Subcutaneous abdominal adipose tissue (tissue), 5 donors: ENCODE measurements at regions not wholly inside any gene's neighbourhood (a gene's known extent, or its start where the extent isn't known, plus 50 kb on each side); places are given as distances from the start of the nearest gene placed in this dataset.

Experiments used
- H3K27ac ChIP-seq: one replicate; pipeline ENCODE4 v1.7.0; 2013; ENCODE audit warnings: low read depth, mild to moderate bottlenecking, inconsistent platforms, low read length, moderate library complexity
- H3K27me3 ChIP-seq, 5 donors: one replicate each; pipeline ENCODE4 v1.7.0; 2013; ENCODE audit warnings: low read length in 5 of 5, inconsistent platforms in 1 of 5; ENCODE audit not compliant: control insufficient read depth in 5 of 5, insufficient read depth in 4 of 5
- H3K36me3 ChIP-seq, 5 donors: one replicate each; pipeline ENCODE4 v1.7.0; 2013; ENCODE audit warnings: low read length in 5 of 5; ENCODE audit not compliant: control insufficient read depth in 5 of 5, insufficient read depth in 5 of 5
- H3K4me1 ChIP-seq, 5 donors: one replicate each; pipeline ENCODE4 v1.7.0; 2013; ENCODE audit warnings: low read length in 5 of 5, mild to moderate bottlenecking in 3 of 5, moderate library complexity in 1 of 5; ENCODE audit not compliant: control insufficient read depth in 5 of 5, insufficient read depth in 5 of 5
- H3K4me3 ChIP-seq, 5 donors: one replicate each; pipeline ENCODE4 v1.7.0; 2013; ENCODE audit warnings: low read length in 5 of 5, low read depth in 1 of 5
- H3K9ac ChIP-seq, 5 donors: one replicate each; pipeline ENCODE4 v1.7.0; 2013; ENCODE audit warnings: low read length in 5 of 5, mild to moderate bottlenecking in 4 of 5, moderate library complexity in 3 of 5
- H3K9me3 ChIP-seq, 5 donors: one replicate each; pipeline ENCODE4 v1.7.0; 2013; ENCODE audit warnings: low read length in 5 of 5; ENCODE audit not compliant: control insufficient read depth in 5 of 5
- donor health status: healthy.
- donor health status: healthy.
- donor health status: healthy.
- donor health status: healthy.
- donor health status: healthy.

DNA sequence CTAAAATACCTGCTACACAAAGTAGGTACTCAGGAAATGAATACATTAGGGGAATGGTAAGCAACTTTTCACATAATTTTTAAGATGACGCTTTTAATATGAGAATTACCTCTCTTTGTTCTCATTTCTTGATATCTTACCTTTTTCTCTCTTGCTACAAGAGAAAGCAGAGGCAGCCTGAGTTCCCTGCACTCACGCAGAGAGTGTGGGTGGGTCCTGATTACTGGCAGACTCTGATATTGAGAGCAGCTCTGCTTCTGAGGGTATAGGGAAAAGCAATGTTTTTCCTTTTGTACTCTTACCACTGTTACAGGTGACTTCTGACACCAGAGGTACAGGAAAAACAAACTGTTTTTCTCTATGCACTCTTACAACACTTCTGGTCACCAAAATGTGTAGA is 420.2 kb upstream of the TMTC1 start:
- Histone ChIP-seq H3K4me3 (no peak overlapping the region), H3K4me1 (peaks cover 0 to 22% (median 8%) of the 10 kb centered on the region in 5 donors), H3K9ac (no peak overlapping the region), H3K9me3 (no peaks in the 10 kb centered on the region), H3K27me3 (peaks cover 5 to 14% (median 11%) of the 10 kb centered on the region in 5 donors), H3K36me3 (no peaks in the 10 kb centered on the region), H3K27ac (no peak overlapping the region)

DNA sequence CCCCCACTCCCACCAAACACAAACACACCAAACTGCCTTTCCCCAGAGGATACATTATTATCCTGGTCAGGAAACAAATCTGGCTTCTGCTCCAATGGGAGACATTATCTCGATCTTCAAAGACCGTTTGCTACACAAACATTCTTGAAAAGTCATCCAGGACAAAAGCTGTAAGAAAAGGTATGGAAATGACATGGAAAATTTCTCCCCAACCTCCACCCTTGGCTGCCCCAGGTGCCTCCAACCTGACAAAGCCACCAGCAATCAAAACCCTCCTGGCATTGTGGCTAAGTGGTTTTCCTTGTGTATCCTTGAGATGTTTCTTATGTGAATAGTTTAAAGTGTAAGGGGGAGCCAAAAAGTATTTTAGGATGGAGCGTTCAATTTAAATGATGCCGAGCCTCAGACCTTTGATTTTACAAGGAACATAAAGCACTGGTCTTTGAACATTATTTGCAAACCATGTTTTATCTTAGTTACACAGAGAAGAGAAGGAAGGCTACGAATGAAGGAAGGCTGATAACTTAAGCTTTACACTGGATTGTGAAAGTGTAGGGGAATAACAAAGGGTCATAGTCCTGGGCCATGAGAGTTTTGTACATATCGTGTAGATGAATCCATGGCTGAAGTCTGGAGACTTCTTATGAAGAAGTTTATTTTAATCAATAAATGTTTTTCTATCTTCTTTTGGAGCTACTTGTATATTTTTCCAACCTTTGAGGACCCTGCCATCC is 418.9 kb upstream of the TMTC1 start:
- H3K27ac ChIP-seq = no peak overlapping the region
- no peaks in the 10 kb centered on the region for H3K9me3 ChIP-seq

DNA sequence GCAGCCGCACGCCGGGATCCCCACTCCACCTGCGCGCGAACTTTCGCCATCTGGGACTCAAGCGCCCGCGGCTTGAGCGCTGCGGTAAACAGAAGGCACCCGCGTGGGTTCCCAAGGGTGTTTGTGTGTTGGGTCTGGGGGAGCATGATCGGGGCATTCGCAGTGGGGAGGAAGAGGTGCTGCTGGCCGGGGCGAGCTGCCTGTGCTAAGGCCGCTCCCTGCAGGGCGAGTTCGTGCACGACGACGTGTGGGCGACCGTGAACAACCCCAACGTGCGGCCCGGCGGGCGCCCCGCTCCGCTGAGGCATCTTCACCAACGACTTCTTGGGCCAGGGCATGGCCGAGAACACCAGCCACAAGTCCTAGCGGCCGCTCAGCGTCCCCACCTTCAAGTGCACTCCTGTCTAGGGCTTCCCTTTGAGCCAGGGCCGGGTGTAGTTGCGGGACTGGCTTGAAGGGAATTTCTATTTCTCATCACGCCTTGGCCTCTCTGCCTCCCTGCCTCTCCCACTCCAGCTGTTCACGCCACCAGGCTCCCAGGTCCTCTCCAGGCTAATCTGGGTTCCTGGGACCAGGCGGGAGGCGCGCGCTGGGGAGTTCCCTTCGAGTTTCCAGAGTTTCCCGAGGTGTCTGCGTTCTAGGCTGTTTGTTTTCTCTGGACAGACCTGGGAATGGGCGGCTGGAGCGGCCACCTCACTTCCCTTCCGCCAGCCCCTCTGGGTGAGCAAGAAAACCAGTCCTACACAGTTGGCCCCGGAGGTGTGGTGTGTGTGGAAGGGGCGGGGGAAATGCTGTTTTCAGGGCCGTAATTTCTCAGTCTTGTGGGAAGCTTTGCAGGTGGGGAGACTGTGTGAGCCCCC is 417.8 kb upstream of the TMTC1 start:
- H3K27me3 ChIP-seq = peaks cover 5 to 14% (median 11%) of the 10 kb centered on the region in 5 donors
- peak overlapping the region in 4 of 5 donors; percentile 1 to 53 (median 35) for H3K4me3 ChIP-seq
- no peaks in the 10 kb centered on the region for H3K9me3 ChIP-seq
- no peak overlapping the region for H3K27ac ChIP-seq
- H3K9ac ChIP-seq = no peak overlapping the region
- H3K4me1 ChIP-seq = peaks cover 0 to 12% (median 7%) of the 10 kb centered on the region in 5 donors
- H3K36me3 ChIP-seq = no peaks in the 10 kb centered on the region

More for the DNA sequence above, 418.9 kb upstream of the TMTC1 start:
- no peaks in the 10 kb centered on the region for H3K36me3 ChIP-seq
- H3K27me3 ChIP-seq = peaks cover 5 to 14% (median 11%) of the 10 kb centered on the region in 5 donors
- no peak overlapping the region for H3K4me3 ChIP-seq
- H3K9ac ChIP-seq = no peak overlapping the region
- H3K4me1 ChIP-seq = peaks cover 0 to 20% (median 8%) of the 10 kb centered on the region in 5 donors

DNA sequence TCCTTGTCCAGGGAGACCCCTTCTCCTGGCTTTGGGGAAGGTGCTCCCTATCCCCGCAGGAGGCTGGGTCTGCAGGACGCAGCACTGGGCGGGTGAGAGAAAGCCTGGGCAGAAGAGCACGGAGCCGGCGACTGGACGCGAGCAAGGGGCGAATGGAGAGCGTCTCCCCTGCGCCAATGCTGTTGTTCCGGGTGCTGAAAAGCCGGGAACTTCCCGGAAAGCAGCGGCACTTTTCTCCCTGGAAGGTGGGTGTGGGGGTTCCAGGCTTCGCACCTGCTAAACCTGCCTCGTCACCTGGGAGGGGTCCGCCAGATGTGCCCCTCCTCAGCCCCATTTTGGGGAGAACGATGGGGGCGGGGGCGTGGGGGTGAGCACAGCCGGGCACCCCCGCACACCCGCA is 417.1 kb upstream of the TMTC1 start:
- H3K4me3 ChIP-seq = peak overlapping the region in 4 of 5 donors; percentile 27 to 51 (median 35)
- H3K4me1 ChIP-seq = peaks cover 0 to 12% (median 7%) of the 10 kb centered on the region in 5 donors
- peaks cover 5 to 14% (median 11%) of the 10 kb centered on the region in 5 donors for H3K27me3 ChIP-seq
- no peak overlapping the region for H3K27ac ChIP-seq
- H3K9me3 ChIP-seq = no peaks in the 10 kb centered on the region
- H3K9ac ChIP-seq = no peak overlapping the region
- H3K36me3 ChIP-seq = no peaks in the 10 kb centered on the region

DNA sequence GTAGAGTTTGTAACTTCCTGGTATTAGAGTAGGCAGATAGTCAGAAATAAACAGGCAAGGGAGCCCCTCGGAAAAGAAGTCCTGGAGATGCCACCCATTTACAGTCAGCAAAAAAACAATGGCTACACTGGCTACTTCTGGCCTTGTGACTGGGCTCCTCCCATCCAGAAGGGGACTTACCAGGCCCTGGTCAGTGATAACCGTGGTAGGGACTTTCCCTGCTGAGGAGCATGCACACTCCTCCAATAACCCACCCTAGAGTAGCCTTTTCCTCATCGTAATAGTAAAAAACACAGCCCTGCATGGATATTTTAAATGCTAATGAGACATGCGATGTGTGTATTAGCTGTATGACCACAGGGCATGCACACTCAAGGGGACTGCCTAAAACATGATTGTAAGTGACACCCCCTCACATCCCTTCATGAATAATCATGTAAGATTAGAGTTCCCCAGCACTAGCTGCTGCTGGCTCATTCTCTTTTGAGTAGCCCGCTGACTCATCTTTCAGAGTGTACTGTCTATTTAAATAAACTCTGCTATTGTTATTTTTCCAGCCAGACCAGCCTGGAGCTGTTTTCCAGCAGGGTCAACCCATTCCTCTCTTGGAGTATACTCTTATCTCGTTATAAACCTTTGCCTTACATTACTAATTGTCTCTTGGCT is 413.8 kb upstream of the TMTC1 start:
- Histone ChIP-seq H3K36me3 (no peaks in the 10 kb centered on the region), H3K9ac (no peak overlapping the region), H3K9me3 (no peaks in the 10 kb centered on the region), H3K27ac (no peak overlapping the region), H3K27me3 (peaks cover 5 to 14% (median 11%) of the 10 kb centered on the region in 5 donors), H3K4me3 (no peak overlapping the region), H3K4me1 (peaks cover 0 to 12% (median 7%) of the 10 kb centered on the region in 5 donors)

DNA sequence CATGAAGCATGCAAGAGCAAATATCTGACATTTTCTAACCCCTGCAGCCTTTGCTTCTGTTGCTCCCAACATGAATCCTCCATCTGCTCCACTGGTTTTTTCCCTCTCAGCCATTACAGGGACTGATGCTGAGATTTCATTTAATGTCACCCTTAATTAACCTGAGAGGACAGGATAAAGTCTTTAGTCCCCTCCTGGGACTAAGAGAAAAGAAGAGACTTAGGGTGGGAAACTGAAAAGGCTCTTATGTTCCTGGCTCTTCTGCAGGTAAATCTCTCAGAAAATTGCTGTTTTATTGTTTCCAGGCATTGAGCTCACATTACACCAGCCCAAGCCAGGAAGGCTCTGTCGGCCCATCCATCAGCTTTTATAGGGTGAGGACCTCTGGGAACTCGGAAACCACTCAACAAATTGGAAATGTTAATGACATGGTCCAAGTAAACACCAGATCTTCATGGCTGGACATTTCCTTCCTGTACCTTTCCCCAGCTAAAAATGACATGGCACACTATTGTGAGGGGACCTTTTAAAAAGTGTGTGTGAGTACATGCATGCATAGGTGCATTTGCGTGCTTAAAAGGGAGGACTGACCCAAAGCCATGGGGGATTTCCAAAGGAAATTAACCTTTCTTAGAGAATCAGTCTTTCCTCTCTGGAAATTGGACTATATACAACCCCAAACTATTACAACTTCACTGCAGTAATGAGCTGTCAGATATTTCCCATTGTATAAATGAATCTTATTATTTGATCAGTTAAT is 408.1 kb upstream of the TMTC1 start:
- Histone ChIP-seq H3K9ac (no peak overlapping the region), H3K36me3 (no peaks in the 10 kb centered on the region), H3K27me3 (peaks cover 0 to 4% (median 0%) of the 10 kb centered on the region in 5 donors), H3K9me3 (no peaks in the 10 kb centered on the region), H3K4me3 (no peak overlapping the region), H3K27ac (no peak overlapping the region), H3K4me1 (no peaks in the 10 kb centered on the region)

DNA sequence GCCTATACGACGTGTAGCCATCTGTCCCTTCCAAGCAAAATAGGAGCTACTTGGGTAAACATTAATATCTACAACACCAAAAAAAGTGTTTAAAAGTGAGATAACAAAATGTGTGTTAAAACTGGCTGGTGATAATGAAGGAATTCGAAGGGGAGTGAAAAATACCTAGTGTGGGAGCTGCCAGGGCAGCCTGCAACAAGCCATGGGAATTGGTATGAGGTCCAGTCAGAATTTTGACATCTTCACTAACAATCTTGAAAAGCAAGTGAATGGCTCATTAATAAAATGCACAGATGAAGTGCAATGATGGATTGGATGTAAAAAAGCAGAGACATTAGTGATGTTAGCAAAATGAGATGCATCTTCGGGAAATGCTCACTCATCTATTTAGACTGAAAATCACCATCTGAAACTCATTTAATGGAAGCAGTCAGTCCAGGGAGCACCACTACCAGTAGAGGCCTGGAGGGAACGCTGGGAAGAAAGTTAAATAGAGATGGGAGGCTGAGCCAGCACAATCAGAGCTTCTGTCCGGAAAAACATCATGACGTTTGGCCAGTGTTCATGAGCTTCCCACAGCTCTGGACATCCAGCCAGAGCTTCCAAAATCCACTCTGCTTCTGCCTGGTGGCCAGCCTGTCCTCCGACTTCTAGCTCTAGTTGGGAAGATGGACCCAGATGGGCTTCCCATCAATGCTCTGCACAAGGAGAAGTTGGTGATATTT is 405.0 kb upstream of the TMTC1 start:
- Histone ChIP-seq H3K9me3 (no peaks in the 10 kb centered on the region), H3K36me3 (no peaks in the 10 kb centered on the region), H3K4me3 (no peak overlapping the region), H3K9ac (no peak overlapping the region), H3K27ac (no peak overlapping the region), H3K4me1 (no peaks in the 10 kb centered on the region), H3K27me3 (peaks cover 0 to 4% (median 0%) of the 10 kb centered on the region in 5 donors)

DNA sequence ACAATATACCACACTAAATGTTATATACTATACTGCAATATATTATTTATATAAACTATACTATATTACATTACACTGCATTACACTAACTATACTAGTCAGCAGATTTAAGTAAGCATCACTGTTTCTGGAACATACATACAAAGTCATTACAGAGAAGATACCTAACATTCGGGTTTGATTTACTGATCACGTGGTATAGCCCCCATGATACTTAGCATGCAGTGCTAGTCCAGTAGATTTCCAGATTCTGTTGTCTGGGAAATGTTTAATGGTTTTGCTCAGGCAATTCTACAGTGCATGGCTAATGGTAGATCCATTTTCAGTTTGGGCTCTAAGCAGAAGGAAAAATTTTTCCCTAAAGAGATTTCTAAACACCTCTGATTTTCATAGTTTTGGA is 403.7 kb upstream of the TMTC1 start:
- Histone ChIP-seq H3K4me3 (no peak overlapping the region), H3K27me3 (peaks cover 0 to 4% (median 0%) of the 10 kb centered on the region in 5 donors), H3K9ac (no peak overlapping the region), H3K27ac (no peak overlapping the region), H3K9me3 (peaks cover 0 to 7% (median 6%) of the 10 kb centered on the region in 5 donors), H3K4me1 (no peaks in the 10 kb centered on the region), H3K36me3 (no peaks in the 10 kb centered on the region)

DNA sequence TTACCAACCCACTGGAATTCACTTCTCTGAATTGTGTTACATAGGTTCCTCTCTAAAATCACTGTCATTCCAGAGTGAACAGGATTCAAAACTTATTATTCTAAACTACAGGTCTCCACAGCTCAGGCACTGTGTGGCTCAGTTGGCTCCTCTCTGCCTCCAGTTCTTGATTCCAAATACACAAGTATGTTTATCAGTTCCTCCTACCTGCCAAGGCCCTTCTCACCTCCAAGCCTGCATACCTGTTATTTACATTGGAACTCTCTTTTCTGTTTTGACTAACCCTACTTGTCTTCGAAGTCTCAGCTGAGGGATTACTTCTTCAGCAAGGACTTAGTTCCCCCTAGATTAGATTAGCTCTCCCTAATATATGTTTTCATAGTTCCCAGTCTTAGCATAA is 397.6 kb upstream of the TMTC1 start:
- no peak overlapping the region for H3K27ac ChIP-seq
- no peaks in the 10 kb centered on the region for H3K4me1 ChIP-seq
- no peaks in the 10 kb centered on the region for H3K36me3 ChIP-seq
- no peaks in the 10 kb centered on the region for H3K27me3 ChIP-seq
- H3K9ac ChIP-seq = no peak overlapping the region
- no peak overlapping the region for H3K4me3 ChIP-seq
- H3K9me3 ChIP-seq = peaks cover 0 to 8% (median 6%) of the 10 kb centered on the region in 5 donors
